NCI-H1930 (cell line): ENCODE measurements at regions not wholly inside any gene's neighbourhood (a gene's known extent, or its start where the extent isn't known, plus 50 kb on each side); places are given as distances from the start of the nearest gene placed in this dataset.
"Not testable (repeated sequence)": the region's sequence is repeated elsewhere in the genome, so short reads cannot be mapped to it uniquely, and the experiment has no call there.

ENCODE experiments used
- DNase-seq, 2 experiments: peaks; one replicate each; lab custom pipeline; 2025; lab: John Stamatoyannopoulos, UW

DNA sequence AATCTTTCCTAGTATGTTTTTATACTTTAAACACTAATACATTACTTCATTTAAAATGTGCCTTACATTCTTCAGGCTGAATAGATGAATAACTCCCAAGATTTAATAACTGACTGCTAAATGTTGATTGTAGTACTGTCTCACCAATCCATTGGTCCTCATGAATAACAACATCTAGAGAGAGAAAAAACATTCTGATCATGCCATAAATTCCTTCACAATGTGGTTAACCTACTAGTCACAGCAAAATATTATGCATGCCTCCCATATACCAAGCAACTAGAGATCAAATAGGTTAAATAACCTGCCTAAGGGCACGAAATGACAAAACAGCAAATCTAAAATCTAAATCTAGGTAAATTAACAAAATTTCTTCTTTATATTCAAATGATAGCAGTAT lies 66.2 kb downstream of the SYT15 start:
- DNase-seq = not testable (repeated sequence)

GRCh38 chr10:46646132-46646531 lies 67.2 kb downstream of the SYT15 start:
- not testable (repeated sequence) for DNase-seq

DNA sequence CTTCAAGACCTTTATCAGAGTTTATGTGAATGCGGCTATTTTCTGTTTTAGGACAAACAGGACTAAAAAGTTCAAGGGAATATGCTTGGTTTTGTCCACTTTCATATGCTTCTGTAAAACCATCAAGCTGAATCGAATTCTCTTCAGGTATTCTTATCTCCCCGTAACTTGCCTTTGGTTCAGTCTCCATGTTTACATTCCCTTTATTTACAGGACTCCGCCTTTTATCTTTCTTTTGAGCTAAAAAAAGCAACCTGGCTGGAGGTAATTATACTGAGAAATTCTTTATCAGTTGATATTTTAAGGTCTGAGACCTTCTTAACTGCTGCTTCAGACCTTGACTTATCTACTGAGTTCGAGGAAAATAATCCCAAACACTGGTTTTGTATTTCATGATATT lies 72.0 kb downstream of the SYT15 start:
- not testable (repeated sequence) for DNase-seq

GRCh38 chr10:46657437-46657836 lies 78.5 kb downstream of the SYT15 start:
- DNase-seq = not testable (repeated sequence)

GRCh38 chr10:46660027-46660834 lies 81.3 kb downstream of the SYT15 start:
- not testable (repeated sequence) for DNase-seq

- not testable (repeated sequence) for DNase-seq
These were observed 81.9 kb downstream of the SYT15 start for GRCh38 chr10:46660835-46661164.

- not testable (repeated sequence) for DNase-seq
These were observed 86.6 kb downstream of the SYT15 start for GRCh38 chr10:46665536-46665935.

DNA sequence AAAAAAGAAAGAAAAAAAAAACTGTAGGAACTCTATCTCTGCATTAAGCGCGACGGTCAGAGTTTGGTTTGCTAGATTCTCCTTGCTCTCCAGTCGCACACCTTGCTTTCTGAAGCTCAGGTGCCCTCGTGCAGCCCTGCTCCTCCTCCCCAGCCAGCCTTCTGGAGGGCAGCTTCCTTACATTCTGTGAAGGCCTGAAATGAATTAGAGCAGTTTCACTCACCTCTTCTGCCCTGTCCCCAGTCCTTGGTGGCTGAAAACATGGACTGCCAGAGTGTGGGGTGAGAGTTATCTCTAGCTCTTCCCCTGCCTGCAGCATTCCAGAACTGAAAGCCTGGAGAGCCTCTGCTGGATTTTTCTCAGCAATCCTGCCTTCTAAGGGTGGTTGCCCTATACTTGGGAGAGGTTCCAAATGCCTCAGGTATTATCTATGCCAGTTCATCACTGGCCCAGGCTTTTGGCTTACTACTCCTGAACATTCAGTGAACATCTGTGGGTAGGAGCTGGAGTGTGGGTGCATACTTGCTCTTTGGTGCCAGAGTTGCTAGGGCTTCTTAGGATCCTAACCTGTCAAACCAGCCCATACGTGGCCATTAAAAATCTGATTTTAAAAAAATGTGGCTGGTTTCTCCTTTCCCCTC lies 89.5 kb downstream of the SYT15 start:
- DNase-seq = not testable (repeated sequence)

GRCh38 chr10:46677836-46678435 lies 99.0 kb downstream of the SYT15 start:
- DNase-seq = not testable (repeated sequence)

DNA sequence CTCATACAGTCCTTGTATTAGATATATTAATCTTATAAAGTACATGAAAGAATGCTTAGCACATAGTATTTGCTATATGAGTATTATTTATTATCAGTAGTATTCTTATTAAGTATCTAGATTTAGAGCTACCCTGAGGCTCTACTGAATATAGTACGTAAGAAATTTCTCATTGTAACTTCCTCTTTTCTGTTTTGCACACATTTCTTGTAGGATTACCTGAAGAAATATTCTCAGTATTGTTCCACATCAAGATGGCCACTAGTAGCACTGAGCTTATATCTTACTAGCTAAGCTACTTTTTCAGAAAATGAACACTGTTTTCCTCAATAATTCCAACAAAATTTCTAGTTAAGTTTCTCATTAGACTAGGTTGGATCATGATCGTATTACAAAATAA lies 112.5 kb downstream of the SYT15 start:
- DNase-seq = not testable (repeated sequence)

DNA sequence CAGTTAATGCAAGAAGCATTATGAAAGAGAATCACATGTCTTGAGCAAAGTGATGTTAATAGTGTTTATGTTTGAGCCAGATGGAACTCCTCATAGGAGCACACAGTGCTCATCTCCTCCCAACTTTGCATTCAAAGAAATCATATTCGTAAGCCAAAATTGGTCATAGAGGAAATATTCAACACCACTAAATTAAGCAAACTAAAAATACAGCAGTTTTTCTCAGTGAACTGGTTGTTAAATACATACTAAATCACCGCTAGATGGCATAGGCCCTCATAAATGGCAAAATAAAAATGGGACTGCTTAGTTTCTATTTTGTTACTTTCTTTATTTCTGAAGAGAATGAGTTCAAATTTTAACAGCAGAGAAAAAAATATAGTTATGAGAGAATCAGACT lies 114.3 kb downstream of the SYT15 start:
- not testable (repeated sequence) for DNase-seq

- not testable (repeated sequence) for DNase-seq
These were observed 138.3 kb downstream of the SYT15 start for GRCh38 chr10:46717264-46717663.

GRCh38 chr10:46718014-46718413 lies 139.1 kb downstream of the SYT15 start:
- not testable (repeated sequence) for DNase-seq

DNA sequence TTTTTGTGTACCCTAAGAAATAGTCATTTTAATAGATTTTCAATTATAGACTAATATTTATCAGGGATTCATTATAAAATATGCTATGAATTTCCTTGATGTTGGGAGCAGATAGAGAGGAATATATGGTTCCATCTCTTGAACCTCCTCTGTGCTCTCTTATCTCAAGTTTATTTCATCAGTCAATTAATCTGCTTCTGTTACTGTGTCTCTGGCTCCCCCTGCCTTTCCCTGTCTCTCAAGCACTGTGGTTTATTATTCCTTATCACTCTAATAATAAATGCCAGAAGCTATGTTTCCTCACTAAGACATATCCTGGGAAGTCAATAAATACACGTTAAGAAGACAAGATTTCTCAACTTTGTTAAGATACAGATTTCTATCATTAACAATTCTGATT lies 141.5 kb downstream of the SYT15 start:
- DNase-seq = not testable (repeated sequence)

DNA sequence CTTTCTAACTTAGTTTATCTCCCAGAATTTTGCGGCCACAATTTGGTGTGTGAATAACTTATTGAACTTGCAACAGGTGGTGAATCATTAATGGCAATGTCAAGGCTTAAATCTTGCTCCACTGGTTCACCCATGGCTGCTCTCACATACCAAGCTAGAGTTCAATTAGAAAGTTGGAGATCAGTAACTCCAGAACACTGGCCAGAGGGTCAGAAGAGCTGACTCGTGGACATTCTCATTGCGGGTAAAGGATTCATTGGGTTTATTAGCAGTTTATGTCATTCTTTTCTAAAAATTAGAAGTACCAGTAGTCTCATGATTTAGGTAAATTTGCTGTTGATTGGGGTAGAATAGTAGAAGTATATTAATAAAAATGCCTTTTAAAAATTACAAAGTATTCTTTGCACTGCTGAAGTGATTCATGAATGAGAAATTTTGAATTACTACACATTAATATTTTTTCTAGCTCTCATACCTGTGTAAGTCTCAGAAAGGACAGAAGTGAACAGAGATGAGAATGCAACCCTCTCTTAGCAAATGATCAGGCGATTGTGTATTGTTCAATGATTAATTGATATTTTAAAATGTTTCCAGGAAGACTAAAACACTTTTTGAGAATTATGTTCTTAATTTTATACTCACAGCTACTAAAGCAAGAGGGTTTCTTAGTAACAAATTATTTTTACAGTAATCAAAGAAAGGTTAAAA lies 142.0 kb downstream of the SYT15 start:
- not testable (repeated sequence) for DNase-seq

GRCh38 chr10:46724258-46724657 lies 145.3 kb downstream of the SYT15 start:
- DNase-seq = not testable (repeated sequence)

GRCh38 chr10:46728359-46728758 lies 149.4 kb downstream of the SYT15 start:
- not testable (repeated sequence) for DNase-seq

DNA sequence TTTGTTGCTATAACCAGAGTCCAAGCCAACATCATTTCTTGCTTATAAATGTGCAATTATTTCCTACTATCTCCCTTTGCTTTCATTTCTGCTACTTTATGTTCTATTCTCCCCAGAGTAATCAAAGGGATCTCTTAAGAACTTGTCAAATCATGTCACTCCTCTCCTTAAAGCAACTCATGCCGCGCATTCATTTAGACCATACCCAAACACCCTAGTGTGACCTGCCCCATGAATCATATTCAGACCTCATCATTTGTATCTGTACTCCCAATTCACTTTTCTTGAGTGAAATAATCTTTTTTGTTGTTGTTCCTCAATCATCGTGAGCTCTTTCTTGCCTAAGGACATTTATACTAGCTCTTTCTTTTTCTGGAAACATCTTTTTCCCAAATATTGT lies 151.8 kb downstream of the SYT15 start:
- not testable (repeated sequence) for DNase-seq

GRCh38 chr10:46733635-46734261 lies 154.8 kb downstream of the SYT15 start:
- DNase-seq = not testable (repeated sequence)

DNA sequence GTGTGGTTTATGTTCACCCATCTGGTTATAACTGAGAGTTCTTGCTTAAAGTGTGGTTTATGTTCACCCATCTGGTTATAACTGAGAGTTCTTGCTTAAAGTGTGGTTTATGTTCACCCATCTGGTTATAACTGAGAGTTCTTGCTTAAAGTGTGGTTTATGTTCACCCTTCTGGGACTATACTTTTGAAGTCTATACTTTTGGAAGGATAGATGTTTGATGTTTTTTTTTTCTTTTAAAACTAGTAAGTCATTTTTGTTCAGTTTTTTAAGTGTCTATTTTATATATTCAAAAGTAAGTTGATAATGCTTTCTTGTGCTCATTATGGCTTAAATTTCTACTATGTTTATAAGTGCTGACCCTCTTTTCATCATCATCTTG lies 155.3 kb downstream of the SYT15 start:
- DNase-seq = not testable (repeated sequence)

GRCh38 chr10:46739919-46740318 lies 161.0 kb downstream of the SYT15 start:
- not testable (repeated sequence) for DNase-seq

DNA sequence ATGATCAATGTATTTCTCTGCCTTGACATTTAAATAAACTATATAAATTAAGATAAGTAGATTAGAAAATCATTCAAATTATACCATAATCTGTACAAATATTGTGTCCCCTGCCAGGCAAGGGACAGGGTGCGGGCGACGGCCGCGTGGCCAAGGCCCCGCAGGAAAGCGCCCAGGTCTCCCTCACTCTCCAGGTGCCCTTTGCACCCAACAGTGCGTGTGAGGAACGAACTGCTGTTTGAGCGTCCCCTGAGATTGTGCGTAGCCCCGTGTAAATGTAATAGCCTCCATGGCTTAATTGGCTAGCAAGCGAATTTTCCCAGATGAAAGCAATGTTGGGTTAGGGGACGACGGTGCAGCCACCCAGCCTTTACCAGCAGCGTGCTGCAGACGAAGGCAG lies 161.4 kb downstream of the SYT15 start:
- DNase-seq = not testable (repeated sequence)
